IMR-90 (cell line): ENCODE measurements at regions not wholly inside any gene's neighbourhood (a gene's known extent, or its start where the extent isn't known, plus 50 kb on each side); places are given as distances from the start of the nearest gene placed in this dataset.

Source experiments
- ATAC-seq: fragments of 200-7000 bp; cut with Tn5 transposase; 2 replicates; pipeline ENCODE4 v1.9.1; 2020; ENCODE audit warnings: low read depth, mild to moderate bottlenecking, moderate library complexity
- BruUV-seq: library from RNA; stranded (reverse); fragments of 400-500 nt; replicated peaks from 2 replicates; lab custom pipeline; 2021; lab: Mats Ljungman, UMichigan
- CTCF ChIA-PET: fragments of 300-600 bp; formaldehyde crosslinking; extraction: SDS; loops from one replicate; lab custom pipeline; 2021; ENCODE audit warnings: antibody characterized with exemption; lab: Yijun Ruan, JAX
- POLR2A ChIA-PET: fragments of 300-600 bp; sonication (Branson Sonifier 250); formaldehyde crosslinking; loops from one replicate; lab custom pipeline; 2022; ENCODE audit warnings: antibody characterized with exemption; ENCODE audit not compliant: unreplicated experiment; lab: Charles Lee
- DNase-seq: peaks from one replicate; pipeline ENCODE4 v3.0.0; 2013
- H2AFZ ChIP-seq: replicated peaks from 2 replicates; pipeline ENCODE3; 2013; ENCODE audit warnings: low read length, mild to moderate bottlenecking; ENCODE audit not compliant: poor library complexity
- H2AK5ac ChIP-seq: 2 replicates; pipeline ENCODE4 v1.6.1; 2013; ENCODE audit warnings: low read depth, low read length, inconsistent platforms
- H2AK9ac ChIP-seq: replicated peaks from 2 replicates; pipeline ENCODE3; 2013; ENCODE audit warnings: mild to moderate bottlenecking, low read depth, low read length, moderate library complexity; ENCODE audit not compliant: poor library complexity
- H2BK120ac ChIP-seq: 2 replicates; pipeline ENCODE4 v1.6.1; 2013; ENCODE audit warnings: low read depth, low read length, inconsistent platforms
- H2BK15ac ChIP-seq: 3 replicates; pipeline ENCODE4 v1.6.1; 2013; ENCODE audit warnings: low read depth, low read length, inconsistent platforms
- H2BK20ac ChIP-seq: 2 replicates; pipeline ENCODE4 v1.6.1; 2013; ENCODE audit warnings: low read depth, mild to moderate bottlenecking, inconsistent platforms, low read length, moderate library complexity
- H2BK5ac ChIP-seq: 2 replicates; pipeline ENCODE4 v1.6.1; 2013; ENCODE audit warnings: mild to moderate bottlenecking, low read depth, low read length, inconsistent platforms; ENCODE audit not compliant: poor library complexity, severe bottlenecking
- H3K14ac ChIP-seq: replicated peaks from 2 replicates; pipeline ENCODE4 v1.6.1; 2013; ENCODE audit warnings: low read depth, low read length, inconsistent platforms
- H3K18ac ChIP-seq: 2 replicates; pipeline ENCODE4 v1.6.1; 2013; ENCODE audit warnings: low read depth, low read length, control low read depth
- H3K23ac ChIP-seq: 2 replicates; pipeline ENCODE4 v1.6.1; 2013; ENCODE audit warnings: low read depth, low read length, inconsistent platforms
- H3K27ac ChIP-seq: 2 replicates; pipeline ENCODE4 v1.5.1; 2013; ENCODE audit warnings: mild to moderate bottlenecking, control low read depth, low read length; ENCODE audit not compliant: insufficient read depth
- H3K27me3 ChIP-seq: 2 replicates; pipeline ENCODE4 v1.6.1; 2013; ENCODE audit warnings: low read length; ENCODE audit not compliant: control insufficient read depth, insufficient read depth
- H3K36me3 ChIP-seq: 2 replicates; pipeline ENCODE4 v1.6.1; 2013; ENCODE audit warnings: low read length, mixed read lengths; ENCODE audit not compliant: control insufficient read depth, insufficient read depth
- H3K4ac ChIP-seq: 2 replicates; pipeline ENCODE4 v1.6.1; 2013; ENCODE audit warnings: low read depth, low read length, inconsistent platforms
- H3K4me1 ChIP-seq: 2 replicates; pipeline ENCODE4 v1.6.1; 2013; ENCODE audit warnings: low read length, mixed read lengths; ENCODE audit not compliant: control insufficient read depth, insufficient read depth
- H3K4me2 ChIP-seq: 2 replicates; pipeline ENCODE4 v1.6.1; 2013; ENCODE audit warnings: low read depth, mild to moderate bottlenecking, control low read depth, low read length, moderate library complexity
- H3K4me3 ChIP-seq: 2 replicates; pipeline ENCODE4 v1.5.1; 2013; ENCODE audit warnings: low read depth, mild to moderate bottlenecking, control low read depth, low read length, moderate library complexity; ENCODE audit not compliant: insufficient read depth
- H3K56ac ChIP-seq: 2 replicates; pipeline ENCODE4 v1.6.1; 2013; ENCODE audit warnings: low read length, inconsistent platforms; ENCODE audit not compliant: insufficient read depth; ENCODE audit errors: extremely low read depth
- H3K79me1 ChIP-seq, 2 experiments: 2 replicates each; pipeline ENCODE4 v1.6.1; 2013; ENCODE audit warnings: low read length in 2 of 2, inconsistent platforms in 1 of 2, low read depth in 1 of 2
- H3K9ac ChIP-seq: 2 replicates; pipeline ENCODE4 v1.6.1; 2013; ENCODE audit warnings: low read depth, low read length, control low read depth
- H3K9me1 ChIP-seq: 2 replicates; pipeline ENCODE4 v1.6.1; 2013; ENCODE audit warnings: low read length, inconsistent platforms; ENCODE audit not compliant: insufficient read depth
- H3K9me3 ChIP-seq: 2 replicates; pipeline ENCODE4 v1.6.1; 2013; ENCODE audit warnings: low read length; ENCODE audit not compliant: control insufficient read depth, insufficient read depth
- H4K20me1 ChIP-seq: 2 replicates; pipeline ENCODE4 v1.6.1; 2013; ENCODE audit warnings: low read length, inconsistent platforms; ENCODE audit not compliant: insufficient read depth
- H4K5ac ChIP-seq: 2 replicates; pipeline ENCODE4 v1.6.1; 2013; ENCODE audit warnings: mild to moderate bottlenecking, low read depth, low read length, control low read depth
- H4K8ac ChIP-seq, 2 experiments: 2 replicates each; pipeline ENCODE4 v1.6.1; 2013; ENCODE audit warnings: low read depth in 2 of 2, low read length in 2 of 2, control low read depth in 1 of 2, inconsistent platforms in 1 of 2
- H4K91ac ChIP-seq: 2 replicates; pipeline ENCODE4 v1.6.1; 2013; ENCODE audit warnings: low read depth, low read length, inconsistent platforms; ENCODE audit not compliant: insufficient read depth
- BHLHE40 ChIP-seq: fragments of 150-350 bp; IDR thresholded peaks from 2 replicates; pipeline ENCODE4 v1.6.1; 2016; ENCODE audit warnings: mild to moderate bottlenecking, low read depth, low read length
- CEBPB ChIP-seq: IDR thresholded peaks from 2 replicates; pipeline ENCODE4 v1.6.1; 2012; ENCODE audit warnings: low read depth, low read length, improper control_type of control experiment
- CHD1 ChIP-seq: IDR thresholded peaks from 2 replicates; pipeline ENCODE4 v1.6.1; 2012; ENCODE audit warnings: low read depth, low read length, improper control_type of control experiment
- FOS ChIP-seq: fragments of 150-350 bp; IDR thresholded peaks from 2 replicates; pipeline ENCODE4 v1.6.1; 2016; ENCODE audit warnings: low read depth, low read length
- MAFK ChIP-seq: IDR thresholded peaks from 2 replicates; pipeline ENCODE4 v1.6.1; 2012; ENCODE audit warnings: low read depth, low read length, improper control_type of control experiment
- MAZ ChIP-seq: IDR thresholded peaks from 2 replicates; pipeline ENCODE4 v1.6.1; 2012; ENCODE audit warnings: low read depth, mild to moderate bottlenecking, low read length, improper control_type of control experiment, moderate library complexity, borderline replicate concordance
- MXI1 ChIP-seq: IDR thresholded peaks from 2 replicates; pipeline ENCODE4 v1.6.1; 2012; ENCODE audit warnings: low read depth, mild to moderate bottlenecking, low read length, moderate library complexity, borderline replicate concordance
- NFE2L2 ChIP-seq: fragments of 150-350 bp; IDR thresholded peaks from 2 replicates; pipeline ENCODE4 v1.6.1; 2016; ENCODE audit warnings: low read depth, mild to moderate bottlenecking, low read length
- POLR2A ChIP-seq: IDR thresholded peaks from 2 replicates; pipeline ENCODE4 v1.6.1; 2012; ENCODE audit warnings: mild to moderate bottlenecking, low read depth, low read length
- RAD21 ChIP-seq: IDR thresholded peaks from 2 replicates; pipeline ENCODE4 v1.6.1; 2012; ENCODE audit warnings: low read length, improper control_type of control experiment
- RCOR1 ChIP-seq: IDR thresholded peaks from 2 replicates; pipeline ENCODE4 v1.6.1; 2012; ENCODE audit warnings: mild to moderate bottlenecking, low read length, improper control_type of control experiment; ENCODE audit not compliant: insufficient replicate concordance
- RFX5 ChIP-seq: IDR thresholded peaks from 2 replicates; pipeline ENCODE4 v1.8.0; 2012; ENCODE audit warnings: low read depth, mild to moderate bottlenecking, low read length, moderate library complexity
- SMC3 ChIP-seq: fragments of 150-350 bp; IDR thresholded peaks from 2 replicates; pipeline ENCODE4 v1.6.1; 2016; ENCODE audit warnings: low read depth, mild to moderate bottlenecking, antibody characterized with exemption, low read length, moderate library complexity
- WGBS, 2 experiments: methylation state at CpG; one replicate each; pipeline versions ENCODE4 v1.1.5 to v1.1.7; 2013; ENCODE audit warnings: missing lambda C conversion rate in 2 of 2; ENCODE audit not compliant: insufficient read length in 1 of 2; ENCODE audit errors: extremely low coverage in 2 of 2; 5-methylcytosine and 5-hydroxymethylcytosine counted together
- dilution Hi-C: fragments of 300-500 bp; cut with HindIII; formaldehyde crosslinking; loops from one replicate; pipeline ENCODE4 v1.14.3; 2018; ENCODE audit warnings: low sequenced_read_pairs; ENCODE audit not compliant: unreplicated experiment
- in situ Hi-C: fragments of 300-500 bp; cut with MboI; formaldehyde crosslinking; loops from 3 replicates; pipeline ENCODE4 v1.14.3; 2019; ENCODE audit warnings: low sequenced_read_pairs, inconsistent platforms, mixed read lengths
- intact Hi-C: fragments of 100-400 bp; cut with micrococcal nuclease; formaldehyde crosslinking; loops from 2 replicates; pipeline ENCODE4 v1.10.0; 2022
- TF ChIP-seq, protein P1 (sequence below): fragments of 150-350 bp; IDR thresholded peaks from 2 replicates; pipeline ENCODE4 v1.6.1; 2017; ENCODE audit warnings: mild to moderate bottlenecking, antibody characterized with exemption, low read length, low read depth
- TF ChIP-seq, protein P2 (sequence below): conservative IDR thresholded peaks from 2 replicates; pipeline ENCODE4 v1.5.1; 2012; ENCODE audit warnings: mild to moderate bottlenecking, low read depth, low read length, improper control_type of control experiment
- TF ChIP-seq, protein P3 (sequence below): fragments of 150-350 bp; IDR thresholded peaks from 2 replicates; pipeline ENCODE4 v1.6.1; 2016; ENCODE audit warnings: low read depth, mild to moderate bottlenecking, low read length, moderate library complexity, borderline replicate concordance

DNA sequence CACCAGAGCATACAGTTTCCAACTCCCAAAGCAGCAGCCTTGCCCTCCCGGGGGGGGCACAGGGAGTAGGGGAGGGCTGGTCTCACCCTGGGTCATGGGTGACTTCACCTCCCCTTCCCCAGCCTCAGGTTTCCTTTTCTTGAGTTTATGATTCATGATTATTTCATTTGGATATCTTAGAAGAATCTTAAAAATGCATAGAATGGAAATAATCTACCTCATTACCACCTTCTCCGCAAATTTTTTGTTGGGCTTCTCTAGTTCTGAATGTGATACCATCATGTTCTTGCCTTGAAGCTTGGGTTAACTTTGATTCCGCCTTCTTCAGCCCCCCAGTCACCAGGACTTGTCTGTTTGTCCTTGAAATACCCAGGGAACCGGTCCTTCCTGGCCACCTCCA is 148.8 kb upstream of the ROPN1 start:
- CTCF ChIA-PET, result no interaction called here
- TF ChIP-seq RFX5, result no peak
- TF ChIP-seq MAZ, result no peak
- TF ChIP-seq FOS, result no peak
- no peak for TF ChIP-seq NFE2L2
- TF ChIP-seq, protein P1, sequence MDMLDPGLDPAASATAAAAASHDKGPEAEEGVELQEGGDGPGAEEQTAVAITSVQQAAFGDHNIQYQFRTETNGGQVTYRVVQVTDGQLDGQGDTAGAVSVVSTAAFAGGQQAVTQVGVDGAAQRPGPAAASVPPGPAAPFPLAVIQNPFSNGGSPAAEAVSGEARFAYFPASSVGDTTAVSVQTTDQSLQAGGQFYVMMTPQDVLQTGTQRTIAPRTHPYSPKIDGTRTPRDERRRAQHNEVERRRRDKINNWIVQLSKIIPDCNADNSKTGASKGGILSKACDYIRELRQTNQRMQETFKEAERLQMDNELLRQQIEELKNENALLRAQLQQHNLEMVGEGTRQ, result no peak
- TF ChIP-seq, protein P2, sequence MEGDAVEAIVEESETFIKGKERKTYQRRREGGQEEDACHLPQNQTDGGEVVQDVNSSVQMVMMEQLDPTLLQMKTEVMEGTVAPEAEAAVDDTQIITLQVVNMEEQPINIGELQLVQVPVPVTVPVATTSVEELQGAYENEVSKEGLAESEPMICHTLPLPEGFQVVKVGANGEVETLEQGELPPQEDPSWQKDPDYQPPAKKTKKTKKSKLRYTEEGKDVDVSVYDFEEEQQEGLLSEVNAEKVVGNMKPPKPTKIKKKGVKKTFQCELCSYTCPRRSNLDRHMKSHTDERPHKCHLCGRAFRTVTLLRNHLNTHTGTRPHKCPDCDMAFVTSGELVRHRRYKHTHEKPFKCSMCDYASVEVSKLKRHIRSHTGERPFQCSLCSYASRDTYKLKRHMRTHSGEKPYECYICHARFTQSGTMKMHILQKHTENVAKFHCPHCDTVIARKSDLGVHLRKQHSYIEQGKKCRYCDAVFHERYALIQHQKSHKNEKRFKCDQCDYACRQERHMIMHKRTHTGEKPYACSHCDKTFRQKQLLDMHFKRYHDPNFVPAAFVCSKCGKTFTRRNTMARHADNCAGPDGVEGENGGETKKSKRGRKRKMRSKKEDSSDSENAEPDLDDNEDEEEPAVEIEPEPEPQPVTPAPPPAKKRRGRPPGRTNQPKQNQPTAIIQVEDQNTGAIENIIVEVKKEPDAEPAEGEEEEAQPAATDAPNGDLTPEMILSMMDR, result no peak
- TF ChIP-seq, protein P3, sequence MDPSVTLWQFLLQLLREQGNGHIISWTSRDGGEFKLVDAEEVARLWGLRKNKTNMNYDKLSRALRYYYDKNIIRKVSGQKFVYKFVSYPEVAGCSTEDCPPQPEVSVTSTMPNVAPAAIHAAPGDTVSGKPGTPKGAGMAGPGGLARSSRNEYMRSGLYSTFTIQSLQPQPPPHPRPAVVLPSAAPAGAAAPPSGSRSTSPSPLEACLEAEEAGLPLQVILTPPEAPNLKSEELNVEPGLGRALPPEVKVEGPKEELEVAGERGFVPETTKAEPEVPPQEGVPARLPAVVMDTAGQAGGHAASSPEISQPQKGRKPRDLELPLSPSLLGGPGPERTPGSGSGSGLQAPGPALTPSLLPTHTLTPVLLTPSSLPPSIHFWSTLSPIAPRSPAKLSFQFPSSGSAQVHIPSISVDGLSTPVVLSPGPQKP, result no peak
- no peak for TF ChIP-seq POLR2A
- no peak for TF ChIP-seq MAFK
- no peak for TF ChIP-seq SMC3
- TF ChIP-seq BHLHE40, result no peak
- no peak for TF ChIP-seq RAD21
- no peak for TF ChIP-seq MXI1
- TF ChIP-seq RCOR1, result no peak
- TF ChIP-seq CHD1, result no peak
- TF ChIP-seq CEBPB, result no peak
- H4K5ac ChIP-seq, result no peak overlapping the region
- H3K9me1 ChIP-seq, result no peaks in the 10 kb centered on the region; the same call in 1 of the 2 replicates
- BruUV-seq, result no TSS peak
- H3K4ac ChIP-seq, result no peak overlapping the region
- H4K8ac ChIP-seq, result no peak overlapping the region
- H3K14ac ChIP-seq, result no peak overlapping the region; the same call in 1 of the 2 replicates
- no peak overlapping the region for H3K4me2 ChIP-seq
- H3K9me3 ChIP-seq, result no peaks in the 10 kb centered on the region
- intact Hi-C loops (no loop called here), dilution Hi-C loops (no loop called here), in situ Hi-C loops (no loop called here)
- H3K79me1 ChIP-seq, result no peaks in the 10 kb centered on the region
- ATAC-seq (no peak), DNase-seq (no peak)
- H2AFZ ChIP-seq, result no peak overlapping the region
- no peak overlapping the region for H3K27ac ChIP-seq
- H2AK9ac ChIP-seq, result no peak overlapping the region
- no peak overlapping the region for H2BK20ac ChIP-seq
- H3K27me3 ChIP-seq, result peaks cover 25% of the 10 kb centered on the region
- no peaks in the 10 kb centered on the region; the same call in 1 of the 2 replicates for H3K4me1 ChIP-seq
- no peak overlapping the region for H4K91ac ChIP-seq
- POLR2A ChIA-PET, result no interaction called here
- WGBS, 2 experiments, result 73% methylated on average over 2 of the region's 4 CpGs; no CpG with 5 or more reads in 1 of the 2 experiments
- H2AK5ac ChIP-seq, result no peak overlapping the region
- H4K20me1 ChIP-seq, result no peaks in the 10 kb centered on the region
- H3K23ac ChIP-seq, result no peak overlapping the region
- no peak overlapping the region for H2BK5ac ChIP-seq
- H2BK120ac ChIP-seq, result no peak overlapping the region
- H2BK15ac ChIP-seq, result no peak overlapping the region
- H3K18ac ChIP-seq, result no peak overlapping the region
- H3K9ac ChIP-seq, result no peak overlapping the region
- no peaks in the 10 kb centered on the region for H3K36me3 ChIP-seq
- H3K4me3 ChIP-seq, result no peak overlapping the region
- no peak overlapping the region for H3K56ac ChIP-seq
